ELR (cell line): ENCODE measurements at regions not wholly inside any gene's neighbourhood (a gene's known extent, or its start where the extent isn't known, plus 50 kb on each side); places are given as distances from the start of the nearest gene placed in this dataset.

Experiments
- DNase-seq: peaks from one replicate; pipeline ENCODE4 v3.0.0-alpha.2; 2015; ENCODE audit warnings: low read depth

- no peak for DNase-seq
Measured at GRCh38 chr10:35743351-35743750, 101.3 kb upstream of the FZD8 start.

- DNase-seq = peak; percentile 53
Measured at GRCh38 chr10:35739998-35740397, 97.9 kb upstream of the FZD8 start.

GRCh38 chr10:35735412-35735811, 93.3 kb upstream of the FZD8 start:
- peak; percentile 85 for DNase-seq

GRCh38 chr10:35731828-35732227, 89.7 kb upstream of the FZD8 start:
- DNase-seq = no peak

- DNase-seq = no peak
Measured at GRCh38 chr10:35728341-35728740, 86.2 kb upstream of the FZD8 start.

- no peak for DNase-seq
Measured at GRCh38 chr10:35726846-35727245, 84.8 kb upstream of the FZD8 start.

GRCh38 chr10:35723992-35724391, 81.9 kb upstream of the FZD8 start:
- no peak for DNase-seq

GRCh38 chr10:35723059-35723458, 81.0 kb upstream of the FZD8 start:
- DNase-seq = no peak

GRCh38 chr10:35722636-35723035, 80.5 kb upstream of the FZD8 start:
- DNase-seq = no peak

- DNase-seq = no peak
Measured at GRCh38 chr10:35722226-35722625, 80.1 kb upstream of the FZD8 start.

- DNase-seq = no peak
Measured at GRCh38 chr10:35720366-35720765, 78.3 kb upstream of the FZD8 start.

- DNase-seq = no peak
Measured at GRCh38 chr10:35716776-35717175, 74.7 kb upstream of the FZD8 start.

GRCh38 chr10:35712486-35712885, 70.4 kb upstream of the FZD8 start:
- DNase-seq = no peak

GRCh38 chr10:35711615-35712411, 69.7 kb upstream of the FZD8 start:
- DNase-seq = peak; percentile 17

GRCh38 chr10:35707642-35708425, 65.7 kb upstream of the FZD8 start:
- no peak for DNase-seq

GRCh38 chr10:35706959-35707358, 64.9 kb upstream of the FZD8 start:
- DNase-seq = no peak

- no peak for DNase-seq
Measured at GRCh38 chr10:35705671-35706070, 63.6 kb upstream of the FZD8 start.

- DNase-seq = no peak
Measured at GRCh38 chr10:35705051-35705450, 63.0 kb upstream of the FZD8 start.

GRCh38 chr10:35704401-35704800, 62.3 kb upstream of the FZD8 start:
- DNase-seq = no peak

GRCh38 chr10:35700487-35700882, 58.4 kb upstream of the FZD8 start:
- no peak for DNase-seq

- no peak for DNase-seq
Measured at GRCh38 chr10:35699848-35700486, 57.9 kb upstream of the FZD8 start.

GRCh38 chr10:35696392-35697287, 54.5 kb upstream of the FZD8 start:
- no peak for DNase-seq
